ENCODE measurements at regions not wholly inside any gene's neighbourhood (a gene's known extent, or its start where the extent isn't known, plus 50 kb on each side); places are given as distances from the start of the nearest gene placed in this dataset.

GRCh38 chr3:73315706-73316105 is 254.2 kb downstream of the EBLN2 start:
- Histone ChIP-seq H3K9me3 (peaks cover 0 to 4% (median 0%) of the 10 kb centered on the region in 4 donors), H3K27me3 (no peaks in the 10 kb centered on the region), H3K4me1 (no peaks in the 10 kb centered on the region), H3K4me3 (no peak overlapping the region), H3K36me3 (no peaks in the 10 kb centered on the region), H3K27ac (replicated peaks in 1 of 4) (no peak overlapping the region)
- DNase-seq (ENCODE audit: extremely low spot score) = no peak
- WGBS = 66% methylated on average over 10 of the region's 10 CpGs
- no peak for TF ChIP-seq CTCF (IDR thresholded peaks at IDR 0.05)
- TF ChIP-seq POLR2AphosphoS5 (IDR thresholded peaks at IDR 0.05) = no peak
- TF ChIP-seq POLR2A (IDR thresholded peaks at IDR 0.05; ENCODE audit: low read depth) = no peak
- no peak for TF ChIP-seq EP300 (IDR thresholded peaks at IDR 0.05)
- intact Hi-C loops (cut with DNase I) = no loop called here

GRCh38 chr3:73319179-73319769 is 257.8 kb downstream of the EBLN2 start:
- H3K27ac ChIP-seq (replicated peaks in 1 of 4) = no peak overlapping the region
- H3K4me3 ChIP-seq = no peak overlapping the region
- H3K27me3 ChIP-seq = no peaks in the 10 kb centered on the region
- WGBS = 51% methylated on average over 5 of the region's 5 CpGs
- no peaks in the 10 kb centered on the region for H3K36me3 ChIP-seq
- no peak for DNase-seq (ENCODE audit: extremely low spot score)
- H3K9me3 ChIP-seq = peaks cover 0 to 6% (median 2%) of the 10 kb centered on the region in 4 donors
- intact Hi-C loops (cut with DNase I) = no loop called here
- TF ChIP-seq CTCF (IDR thresholded peaks at IDR 0.05) (no peak), POLR2A (IDR thresholded peaks at IDR 0.05; ENCODE audit: low read depth) (no peak), POLR2AphosphoS5 (IDR thresholded peaks at IDR 0.05) (no peak), EP300 (IDR thresholded peaks at IDR 0.05) (no peak)
- H3K4me1 ChIP-seq = peaks cover 0 to 1% (median 0%) of the 10 kb centered on the region in 4 donors

- no peak overlapping the region for H3K27ac ChIP-seq (replicated peaks in 1 of 4)
- H3K4me1 ChIP-seq = peaks cover 0 to 12% (median 2%) of the 10 kb centered on the region in 4 donors
- H3K4me3 ChIP-seq = no peak overlapping the region
- 60% methylated on average over 8 of the region's 8 CpGs for WGBS
- intact Hi-C loops (cut with DNase I) = no loop called here
- DNase-seq (ENCODE audit: extremely low spot score) = no peak
- no peaks in the 10 kb centered on the region for H3K27me3 ChIP-seq
- no peak for TF ChIP-seq POLR2AphosphoS5 (IDR thresholded peaks at IDR 0.05)
- TF ChIP-seq EP300 (IDR thresholded peaks at IDR 0.05) = no peak
- no peak for TF ChIP-seq CTCF (IDR thresholded peaks at IDR 0.05)
- TF ChIP-seq POLR2A (IDR thresholded peaks at IDR 0.05; ENCODE audit: low read depth) = no peak
- H3K36me3 ChIP-seq = no peaks in the 10 kb centered on the region
- peaks cover 0 to 6% (median 2%) of the 10 kb centered on the region in 4 donors for H3K9me3 ChIP-seq
Observed at GRCh38 chr3:73321286-73321999, 260.0 kb downstream of the EBLN2 start.

- Histone ChIP-seq H3K27me3 (no peaks in the 10 kb centered on the region), H3K4me3 (no peak overlapping the region), H3K27ac (replicated peaks in 1 of 4) (no peak overlapping the region), H3K36me3 (no peaks in the 10 kb centered on the region), H3K9me3 (peaks cover 0 to 6% (median 2%) of the 10 kb centered on the region in 4 donors), H3K4me1 (peaks cover 0 to 12% (median 2%) of the 10 kb centered on the region in 4 donors)
- TF ChIP-seq POLR2AphosphoS5 (IDR thresholded peaks at IDR 0.05) (no peak), CTCF (IDR thresholded peaks at IDR 0.05) (no peak), POLR2A (IDR thresholded peaks at IDR 0.05; ENCODE audit: low read depth) (no peak), EP300 (IDR thresholded peaks at IDR 0.05) (no peak)
- DNase-seq (ENCODE audit: extremely low spot score) = no peak
- intact Hi-C loops (cut with DNase I) = no loop called here
- 56% methylated on average over 5 of the region's 5 CpGs for WGBS
Observed at GRCh38 chr3:73324203-73325155, 263.0 kb downstream of the EBLN2 start.
